ENCODE measurements at regions not wholly inside any gene's neighbourhood (a gene's known extent, or its start where the extent isn't known, plus 50 kb on each side); places are given as distances from the start of the nearest gene placed in this dataset.

- no peak for TF ChIP-seq EZH2 (IDR thresholded peaks at IDR 0.05; ENCODE audit: low read length, unreplicated experiment)
- TF ChIP-seq CTCF (conservative IDR thresholded peaks at IDR 0.05; ENCODE audit: low read depth, low read length) = no peak
These were observed 286.4 kb upstream of the ADARB2 start for GRCh38 chr10:2023687-2024086.

Data from PC-3 (cell line).